ENCODE measurements at regions not wholly inside any gene's neighbourhood (a gene's known extent, or its start where the extent isn't known, plus 50 kb on each side); places are given as distances from the start of the nearest gene placed in this dataset.

DNA sequence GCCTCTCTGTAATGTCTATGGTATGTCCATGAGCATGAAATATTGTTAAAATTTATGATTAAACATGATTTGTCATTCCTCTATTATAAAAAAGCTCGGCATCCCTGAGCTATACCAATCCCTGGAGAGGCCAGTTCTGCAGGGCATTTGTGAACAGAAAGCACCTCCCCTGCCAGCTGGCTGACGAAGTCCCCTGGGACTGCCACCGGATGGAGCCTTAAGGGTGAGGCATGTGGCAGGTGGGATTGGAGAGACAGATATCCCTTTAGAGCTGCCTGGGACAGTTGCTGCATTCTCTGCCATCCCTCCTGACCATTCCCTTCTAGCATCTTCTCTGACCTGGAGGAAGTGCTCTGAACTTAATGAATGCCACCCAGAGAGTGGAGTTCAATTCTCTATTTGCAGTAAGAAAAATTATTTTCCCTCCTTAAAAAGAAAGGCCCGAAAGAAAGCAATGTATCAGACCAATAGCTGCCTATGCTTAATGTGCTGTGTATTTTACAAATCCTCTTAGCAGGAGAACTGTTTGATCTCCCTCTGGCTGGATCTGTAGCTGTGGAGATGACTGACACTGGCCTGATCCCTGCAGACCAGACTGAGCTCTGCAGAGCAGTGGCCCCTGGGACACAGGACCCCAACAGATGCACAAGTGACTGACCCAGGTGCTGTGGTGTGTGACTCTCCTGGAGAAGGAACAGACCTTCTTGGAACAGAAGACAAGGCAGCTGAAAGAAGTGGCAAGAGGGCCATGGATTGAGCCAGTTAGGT lies 219.0 kb upstream of the NAV2 start:
- Histone ChIP-seq H3K4me2 (ENCODE audit: insufficient read depth, low read length) (no peak overlapping the region), H3K4me3 (no peak overlapping the region), H2AFZ (ENCODE audit: low read depth, low read length) (no peak overlapping the region), H3K9ac (ENCODE audit: insufficient read depth in 1 of 2, low read depth in 2 of 2, low read length in 2 of 2) (no peak overlapping the region), H3K27ac (ENCODE audit: extremely low read depth, low read depth, low read length) (no peak overlapping the region), H3K9me1 (ENCODE audit: control insufficient read depth, insufficient read depth, low read length) (no peaks in the 10 kb centered on the region), H3K4me1 (replicated peaks in 1 of 2; ENCODE audit: control insufficient read depth in 2 of 2, insufficient read depth in 2 of 2, low read length in 2 of 2) (no peaks in the 10 kb centered on the region), H4K20me1 (replicated peaks; ENCODE audit: control insufficient read depth, insufficient read depth, low read length) (no peaks in the 10 kb centered on the region; the same call in 1 of the 2 replicates), H3K9me3 (replicated peaks; ENCODE audit: control insufficient read depth, insufficient read depth, low read depth, low read length) (no peaks in the 10 kb centered on the region), H3K79me2 (ENCODE audit: control insufficient read depth, insufficient read depth, low read length) (no peaks in the 10 kb centered on the region), H3K27me3 (ENCODE audit: control insufficient read depth in 2 of 2, insufficient read depth in 2 of 2, low read length in 2 of 2) (no peaks in the 10 kb centered on the region), H3K36me3 (ENCODE audit: control insufficient read depth, insufficient read depth, low read length) (no peaks in the 10 kb centered on the region)
- WGBS (ENCODE audit: insufficient coverage, low coverage, missing lambda C conversion rate) = 3% methylated on average over 3 of the region's 4 CpGs
- ATAC-seq (no peak), FAIRE-seq (no peak), DNase-seq (ENCODE audit: extremely low read depth in 1 of 4, low spot score in 3 of 4) (no peak)
- in situ Hi-C loops (cut with MboI) (no loop called here), intact Hi-C loops (cut with micrococcal nuclease) (no loop called here)
- no TSS peak for BruUV-seq (replicated peaks)
- POLR2A ChIA-PET = no interaction called here
- CTCF ChIA-PET (ENCODE audit: low intra/inter-chr PET ratio) = no interaction called here
- TF ChIP-seq ZNF444 (CRISPR knock-in tag; IDR thresholded peaks at IDR 0.05) (no peak), PURB (CRISPR knock-in tag; IDR thresholded peaks at IDR 0.05; ENCODE audit: low read depth) (no peak), ZNF316 (IDR thresholded peaks at IDR 0.05) (no peak), EHMT2 (IDR thresholded peaks at IDR 0.05) (no peak), CBFA2T3 (IDR thresholded peaks at IDR 0.05) (no peak), PHB (CRISPR knock-in tag; IDR thresholded peaks at IDR 0.05) (no peak), RHOXF2B (CRISPR knock-in tag; conservative IDR thresholded peaks at IDR 0.05) (no peak), ZNF830 (CRISPR knock-in tag; IDR thresholded peaks at IDR 0.05) (no peak), ATF1 (CRISPR knock-in tag; IDR thresholded peaks at IDR 0.05) (no peak), ATF1 (tag; IDR thresholded peaks at IDR 0.05) (no peak), POLR2B (IDR thresholded peaks at IDR 0.05; ENCODE audit: low read depth, partially characterized antibody) (no peak), ZNF644 (tag; IDR thresholded peaks at IDR 0.05; ENCODE audit: low read depth) (no peak), EP300 (IDR thresholded peaks at IDR 0.05; ENCODE audit: low read length) (no peak), PATZ1 (CRISPR knock-in tag; IDR thresholded peaks at IDR 0.05; ENCODE audit: borderline replicate concordance) (no peak), CEBPG (CRISPR knock-in tag; IDR thresholded peaks at IDR 0.05) (no peak), CEBPG (tag; conservative IDR thresholded peaks at IDR 0.05 in 1 of 2, IDR thresholded peaks at IDR 0.05 in 1 of 2) (no peak), FOXA1 (IDR thresholded peaks at IDR 0.05; ENCODE audit: borderline replicate concordance) (no peak), MITF (IDR thresholded peaks at IDR 0.05) (no peak)
- TF ChIP-seq, protein P1, sequence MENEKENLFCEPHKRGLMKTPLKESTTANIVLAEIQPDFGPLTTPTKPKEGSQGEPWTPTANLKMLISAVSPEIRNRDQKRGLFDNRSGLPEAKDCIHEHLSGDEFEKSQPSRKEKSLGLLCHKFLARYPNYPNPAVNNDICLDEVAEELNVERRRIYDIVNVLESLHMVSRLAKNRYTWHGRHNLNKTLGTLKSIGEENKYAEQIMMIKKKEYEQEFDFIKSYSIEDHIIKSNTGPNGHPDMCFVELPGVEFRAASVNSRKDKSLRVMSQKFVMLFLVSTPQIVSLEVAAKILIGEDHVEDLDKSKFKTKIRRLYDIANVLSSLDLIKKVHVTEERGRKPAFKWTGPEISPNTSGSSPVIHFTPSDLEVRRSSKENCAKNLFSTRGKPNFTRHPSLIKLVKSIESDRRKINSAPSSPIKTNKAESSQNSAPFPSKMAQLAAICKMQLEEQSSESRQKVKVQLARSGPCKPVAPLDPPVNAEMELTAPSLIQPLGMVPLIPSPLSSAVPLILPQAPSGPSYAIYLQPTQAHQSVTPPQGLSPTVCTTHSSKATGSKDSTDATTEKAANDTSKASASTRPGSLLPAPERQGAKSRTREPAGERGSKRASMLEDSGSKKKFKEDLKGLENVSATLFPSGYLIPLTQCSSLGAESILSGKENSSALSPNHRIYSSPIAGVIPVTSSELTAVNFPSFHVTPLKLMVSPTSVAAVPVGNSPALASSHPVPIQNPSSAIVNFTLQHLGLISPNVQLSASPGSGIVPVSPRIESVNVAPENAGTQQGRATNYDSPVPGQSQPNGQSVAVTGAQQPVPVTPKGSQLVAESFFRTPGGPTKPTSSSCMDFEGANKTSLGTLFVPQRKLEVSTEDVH (IDR thresholded peaks at IDR 0.05; ENCODE audit: low read depth, partially characterized antibody) = no peak
